SJSA1 (cell line): ENCODE measurements at regions not wholly inside any gene's neighbourhood (a gene's known extent, or its start where the extent isn't known, plus 50 kb on each side); places are given as distances from the start of the nearest gene placed in this dataset.
A peak's percentile ranks its signal among the peaks of the same experiment; 100 is the strongest.

Experiments used
- DNase-seq, 2 experiments: peaks; one replicate each; pipeline ENCODE4 v3.0.0-alpha.2; 2015 to 2020; ENCODE audit warnings: low spot score in 2 of 2, low read depth in 1 of 2
- H3K27ac ChIP-seq: fragments of 250-450 bp; sonication (Bioruptor Pico); 2 replicates; pipeline ENCODE4 v1.5.1; 2020; ENCODE audit warnings: mild to moderate bottlenecking, moderate library complexity
- H3K27me3 ChIP-seq: fragments of 250-450 bp; sonication (Bioruptor Pico); replicated peaks from 2 replicates; pipeline ENCODE4 v1.5.1; 2020; ENCODE audit warnings: mild to moderate bottlenecking, moderate library complexity
- H3K36me3 ChIP-seq: fragments of 250-450 bp; sonication (Bioruptor Pico); 2 replicates; pipeline ENCODE4 v1.5.1; 2020; ENCODE audit warnings: mild to moderate bottlenecking
- H3K4me1 ChIP-seq: fragments of 250-450 bp; sonication (Bioruptor Pico); replicated peaks from 2 replicates; pipeline ENCODE4 v1.6.1; 2021; ENCODE audit warnings: mild to moderate bottlenecking
- H3K4me3 ChIP-seq: fragments of 250-450 bp; sonication (Bioruptor Pico); 2 replicates; pipeline ENCODE4 v1.5.1; 2020; ENCODE audit warnings: mild to moderate bottlenecking
- H3K9me3 ChIP-seq: fragments of 250-450 bp; sonication (Bioruptor Pico); replicated peaks from 2 replicates; pipeline ENCODE4 v1.5.1; 2020; ENCODE audit warnings: mild to moderate bottlenecking

- no peak overlapping the region for H3K4me3 ChIP-seq
- peak in 1 of 2 experiments; percentile 8 for DNase-seq
- no peaks in the 10 kb centered on the region for H3K36me3 ChIP-seq
- H3K4me1 ChIP-seq, result no peaks in the 10 kb centered on the region; the same call in 1 of the 2 replicates
- no peak overlapping the region for H3K27ac ChIP-seq
- no peaks in the 10 kb centered on the region for H3K27me3 ChIP-seq
- no peaks in the 10 kb centered on the region for H3K9me3 ChIP-seq
Measured at GRCh38 chr6:163904186-163904585, 489.7 kb downstream of the QKI start.

- Histone ChIP-seq H3K9me3 (no peaks in the 10 kb centered on the region), H3K4me1 (no peaks in the 10 kb centered on the region; the same call in 1 of the 2 replicates), H3K36me3 (no peaks in the 10 kb centered on the region), H3K4me3 (no peak overlapping the region), H3K27me3 (no peaks in the 10 kb centered on the region), H3K27ac (no peak overlapping the region)
- no peak for DNase-seq
Measured at GRCh38 chr6:163903541-163903940, 489.0 kb downstream of the QKI start.

GRCh38 chr6:163902993-163903392 is 488.5 kb downstream of the QKI start:
- Histone ChIP-seq H3K4me3 (no peak overlapping the region), H3K4me1 (no peaks in the 10 kb centered on the region; the same call in 1 of the 2 replicates), H3K36me3 (no peaks in the 10 kb centered on the region), H3K27me3 (no peaks in the 10 kb centered on the region), H3K9me3 (no peaks in the 10 kb centered on the region; the same call in 1 of the 2 replicates), H3K27ac (no peak overlapping the region)
- no peak for DNase-seq

GRCh38 chr6:163901681-163902080 is 487.2 kb downstream of the QKI start:
- no peaks in the 10 kb centered on the region; the same call in 1 of the 2 replicates for H3K9me3 ChIP-seq
- H3K36me3 ChIP-seq, result no peaks in the 10 kb centered on the region
- H3K27ac ChIP-seq, result no peak overlapping the region
- H3K4me1 ChIP-seq, result no peaks in the 10 kb centered on the region; the same call in 1 of the 2 replicates
- no peaks in the 10 kb centered on the region for H3K27me3 ChIP-seq
- H3K4me3 ChIP-seq, result no peak overlapping the region
- DNase-seq, result no peak

GRCh38 chr6:163900570-163900969 is 486.1 kb downstream of the QKI start:
- Histone ChIP-seq H3K4me3 (no peak overlapping the region), H3K27me3 (no peaks in the 10 kb centered on the region), H3K27ac (no peak overlapping the region), H3K36me3 (no peaks in the 10 kb centered on the region), H3K4me1 (no peaks in the 10 kb centered on the region; the same call in 1 of the 2 replicates), H3K9me3 (no peaks in the 10 kb centered on the region; the same call in 1 of the 2 replicates)
- no peak for DNase-seq

GRCh38 chr6:163897669-163898068 is 483.2 kb downstream of the QKI start:
- no peaks in the 10 kb centered on the region for H3K36me3 ChIP-seq
- no peak overlapping the region for H3K4me3 ChIP-seq
- no peaks in the 10 kb centered on the region for H3K4me1 ChIP-seq
- H3K27me3 ChIP-seq, result no peaks in the 10 kb centered on the region
- DNase-seq, result no peak
- no peak overlapping the region for H3K27ac ChIP-seq
- no peaks in the 10 kb centered on the region; the same call in 1 of the 2 replicates for H3K9me3 ChIP-seq

GRCh38 chr6:163897030-163897429 is 482.5 kb downstream of the QKI start:
- no peak overlapping the region for H3K27ac ChIP-seq
- H3K27me3 ChIP-seq, result no peaks in the 10 kb centered on the region
- no peak for DNase-seq

GRCh38 chr6:163895162-163895561 is 480.6 kb downstream of the QKI start:
- no peaks in the 10 kb centered on the region for H3K4me1 ChIP-seq
- H3K27ac ChIP-seq, result no peak overlapping the region
- H3K4me3 ChIP-seq, result no peak overlapping the region
- no peaks in the 10 kb centered on the region; the same call in 1 of the 2 replicates for H3K9me3 ChIP-seq
- DNase-seq, result no peak
- no peaks in the 10 kb centered on the region for H3K36me3 ChIP-seq
- H3K27me3 ChIP-seq, result no peaks in the 10 kb centered on the region

More at GRCh38 chr6:163897030-163897429, 482.5 kb downstream of the QKI start:
- no peaks in the 10 kb centered on the region for H3K36me3 ChIP-seq
- H3K9me3 ChIP-seq, result no peaks in the 10 kb centered on the region; the same call in 1 of the 2 replicates
- H3K4me3 ChIP-seq, result no peak overlapping the region
- H3K4me1 ChIP-seq, result no peaks in the 10 kb centered on the region

GRCh38 chr6:163893609-163894189 is 479.2 kb downstream of the QKI start:
- no peak for DNase-seq
- H3K4me3 ChIP-seq, result no peak overlapping the region
- no peaks in the 10 kb centered on the region; the same call in 1 of the 2 replicates for H3K9me3 ChIP-seq
- no peaks in the 10 kb centered on the region for H3K36me3 ChIP-seq
- no peaks in the 10 kb centered on the region for H3K27me3 ChIP-seq
- H3K4me1 ChIP-seq, result no peaks in the 10 kb centered on the region
- H3K27ac ChIP-seq, result no peak overlapping the region

GRCh38 chr6:163892824-163893561 is 478.5 kb downstream of the QKI start:
- no peak overlapping the region for H3K27ac ChIP-seq
- H3K4me1 ChIP-seq, result no peaks in the 10 kb centered on the region
- H3K36me3 ChIP-seq, result no peaks in the 10 kb centered on the region
- H3K4me3 ChIP-seq, result no peak overlapping the region
- no peaks in the 10 kb centered on the region for H3K9me3 ChIP-seq
- DNase-seq, result no peak
- H3K27me3 ChIP-seq, result no peaks in the 10 kb centered on the region

GRCh38 chr6:163889904-163890514 is 475.5 kb downstream of the QKI start:
- Histone ChIP-seq H3K27me3 (no peaks in the 10 kb centered on the region), H3K27ac (no peak overlapping the region), H3K9me3 (no peaks in the 10 kb centered on the region), H3K4me3 (no peak overlapping the region), H3K4me1 (no peaks in the 10 kb centered on the region), H3K36me3 (no peaks in the 10 kb centered on the region)
- DNase-seq, result no peak

- H3K27ac ChIP-seq, result no peak overlapping the region
- no peak for DNase-seq
- no peaks in the 10 kb centered on the region for H3K36me3 ChIP-seq
- H3K4me1 ChIP-seq, result no peaks in the 10 kb centered on the region
- H3K9me3 ChIP-seq, result no peaks in the 10 kb centered on the region
- H3K4me3 ChIP-seq, result no peak overlapping the region
- H3K27me3 ChIP-seq, result no peaks in the 10 kb centered on the region
Measured at GRCh38 chr6:163888030-163888819, 473.7 kb downstream of the QKI start.

- Histone ChIP-seq H3K27ac (no peak overlapping the region), H3K9me3 (no peaks in the 10 kb centered on the region), H3K4me1 (no peaks in the 10 kb centered on the region), H3K36me3 (no peaks in the 10 kb centered on the region), H3K4me3 (no peak overlapping the region), H3K27me3 (no peaks in the 10 kb centered on the region)
- no peak for DNase-seq
Measured at GRCh38 chr6:163886428-163886827, 471.9 kb downstream of the QKI start.
